H9 (cell line): ENCODE measurements at regions not wholly inside any gene's neighbourhood (a gene's known extent, or its start where the extent isn't known, plus 50 kb on each side); places are given as distances from the start of the nearest gene placed in this dataset.
A peak's percentile ranks its signal among the peaks of the same experiment; 100 is the strongest.

Experiments used
- DNase-seq: peaks from one replicate; pipeline ENCODE4 v3.0.0-alpha.2; 2017
- H2AFZ ChIP-seq: one replicate; pipeline ENCODE4 v1.6.1; 2013; ENCODE audit warnings: mild to moderate bottlenecking, low read length, control low read depth, moderate library complexity
- H2AK5ac ChIP-seq: 2 replicates; pipeline ENCODE4 v1.6.1; 2013; ENCODE audit warnings: low read length, control low read depth, mixed read lengths; ENCODE audit not compliant: insufficient read length
- H2BK120ac ChIP-seq: one replicate; pipeline ENCODE4 v1.6.1; 2013; ENCODE audit warnings: low read depth, mild to moderate bottlenecking, low read length, control low read depth, inconsistent platforms; ENCODE audit not compliant: poor library complexity, severe bottlenecking
- H2BK12ac ChIP-seq: 2 replicates; pipeline ENCODE4 v1.6.1; 2013; ENCODE audit warnings: low read length, control low read depth, mixed read lengths, low read depth; ENCODE audit not compliant: insufficient read length
- H2BK15ac ChIP-seq: 2 replicates; pipeline ENCODE4 v1.6.1; 2013; ENCODE audit warnings: low read depth, low read length, control low read depth
- H2BK20ac ChIP-seq: one replicate; pipeline ENCODE4 v1.6.1; 2013; ENCODE audit warnings: low read depth, mild to moderate bottlenecking, low read length, control low read depth, inconsistent platforms; ENCODE audit not compliant: poor library complexity, severe bottlenecking
- H2BK5ac ChIP-seq: 2 replicates; pipeline ENCODE4 v1.6.1; 2013; ENCODE audit warnings: low read length, control low read depth, mixed read lengths; ENCODE audit not compliant: insufficient read length
- H3K14ac ChIP-seq: 2 replicates; pipeline ENCODE4 v1.6.1; 2013; ENCODE audit warnings: low read length, control low read depth; ENCODE audit not compliant: insufficient read depth
- H3K18ac ChIP-seq: 2 replicates; pipeline ENCODE4 v1.6.1; 2013; ENCODE audit warnings: low read depth, mild to moderate bottlenecking, mixed read lengths, low read length, control low read depth; ENCODE audit not compliant: insufficient read length
- H3K23ac ChIP-seq: 2 replicates; pipeline ENCODE4 v1.6.1; 2013; ENCODE audit warnings: low read length, control low read depth, mixed read lengths, low read depth; ENCODE audit not compliant: insufficient read length
- H3K23me2 ChIP-seq: 2 replicates; pipeline ENCODE4 v1.6.1; 2013; ENCODE audit warnings: low read depth, mild to moderate bottlenecking, mixed read lengths, low read length, control low read depth; ENCODE audit not compliant: insufficient read length, poor library complexity, severe bottlenecking
- H3K27ac ChIP-seq: 2 replicates; pipeline ENCODE4 v1.5.1; 2013; ENCODE audit warnings: low read length, control low read depth, mixed read lengths, low read depth; ENCODE audit not compliant: insufficient read length
- H3K27me3 ChIP-seq: 2 replicates; pipeline ENCODE4 v1.6.1; 2013; ENCODE audit warnings: low read length, control low read depth, inconsistent platforms; ENCODE audit not compliant: insufficient read depth
- H3K4ac ChIP-seq: 2 replicates; pipeline ENCODE4 v1.6.1; 2013; ENCODE audit warnings: low read depth, mild to moderate bottlenecking, control low read depth, inconsistent platforms, low read length, moderate library complexity
- H3K4me1 ChIP-seq: 2 replicates; pipeline ENCODE4 v1.6.1; 2013; ENCODE audit warnings: low read length, control low read depth, inconsistent platforms; ENCODE audit not compliant: insufficient read depth
- H3K4me2 ChIP-seq: 2 replicates; pipeline ENCODE4 v1.6.1; 2013; ENCODE audit warnings: low read length, control low read depth, mixed read lengths; ENCODE audit not compliant: insufficient read length, insufficient read depth
- H3K56ac ChIP-seq: 2 replicates; pipeline ENCODE4 v1.6.1; 2013; ENCODE audit warnings: low read depth, mild to moderate bottlenecking, mixed read lengths, low read length, control low read depth; ENCODE audit not compliant: insufficient read length
- H3K79me1 ChIP-seq: 2 replicates; pipeline ENCODE4 v1.6.1; 2013; ENCODE audit warnings: low read depth, mild to moderate bottlenecking, moderate library complexity, low read length, control low read depth, inconsistent platforms; ENCODE audit not compliant: insufficient read depth, poor library complexity, severe bottlenecking
- H3K79me2 ChIP-seq: 2 replicates; pipeline ENCODE4 v1.6.1; 2013; ENCODE audit warnings: low read length, control low read depth, inconsistent platforms; ENCODE audit not compliant: insufficient read depth
- H3K9ac ChIP-seq: 2 replicates; pipeline ENCODE4 v1.6.1; 2013; ENCODE audit warnings: low read length, control low read depth, mixed read lengths; ENCODE audit not compliant: insufficient read length; ENCODE audit errors: extremely low read depth
- H3K9me3 ChIP-seq: one replicate; pipeline ENCODE4 v1.6.1; 2013; ENCODE audit warnings: low read depth, low read length, inconsistent platforms; ENCODE audit not compliant: control insufficient read depth
- H3T11ph ChIP-seq: one replicate; pipeline ENCODE4 v1.6.1; 2013; ENCODE audit warnings: mild to moderate bottlenecking, low read length, control low read depth, inconsistent platforms
- H4K20me1 ChIP-seq: one replicate; pipeline ENCODE4 v1.6.1; 2013; ENCODE audit not compliant: control insufficient read depth, insufficient read length, insufficient read depth
- H4K5ac ChIP-seq: 2 replicates; pipeline ENCODE4 v1.6.1; 2013; ENCODE audit warnings: low read depth, mild to moderate bottlenecking, mixed read lengths, low read length, control low read depth; ENCODE audit not compliant: insufficient read length
- H4K8ac ChIP-seq: replicated peaks from 2 replicates; pipeline ENCODE4 v1.6.1; 2013; ENCODE audit warnings: low read length, control low read depth, mixed read lengths, low read depth; ENCODE audit not compliant: insufficient read length
- H4K91ac ChIP-seq: 2 replicates; pipeline ENCODE4 v1.6.1; 2013; ENCODE audit warnings: low read depth, mild to moderate bottlenecking, moderate library complexity, mixed read lengths, low read length, control low read depth; ENCODE audit not compliant: insufficient read length
- H3K27ac Mint-ChIP-seq, 3 experiments: 2 replicates in 2 of 3; 3 replicates in 1 of 3; pipeline ENCODE4 v1.8.0; 2020 to 2021; ENCODE audit warnings: mixed read lengths in 3 of 3, mild to moderate bottlenecking in 1 of 3, moderate library complexity in 1 of 3
- H3K27me3 Mint-ChIP-seq: 2 replicates; pipeline ENCODE4 v1.8.0; 2021; ENCODE audit warnings: low read depth, mild to moderate bottlenecking, moderate library complexity, mixed read lengths
- H3K36me3 Mint-ChIP-seq, 3 experiments: 2 replicates in 2 of 3; 3 replicates in 1 of 3; pipeline ENCODE4 v1.8.0; 2020 to 2021; ENCODE audit warnings: low read depth in 3 of 3, mixed read lengths in 3 of 3; ENCODE audit not compliant: insufficient read depth in 1 of 3
- H3K4me1 Mint-ChIP-seq, 2 experiments: 2 replicates each; pipeline ENCODE4 v1.8.0; 2020; ENCODE audit warnings: mixed read lengths in 2 of 2
- H3K4me3 Mint-ChIP-seq, 2 experiments: 2 replicates in 1 of 2; 3 replicates in 1 of 2; pipeline ENCODE4 v1.8.0; 2020 to 2021; ENCODE audit warnings: mild to moderate bottlenecking in 2 of 2, mixed read lengths in 2 of 2, moderate library complexity in 1 of 2
- H3K9me3 Mint-ChIP-seq, 2 experiments: 2 replicates in 1 of 2; 3 replicates in 1 of 2; pipeline ENCODE4 v1.8.0; 2020; ENCODE audit warnings: mild to moderate bottlenecking in 2 of 2, mixed read lengths in 2 of 2, moderate library complexity in 1 of 2
- WGBS: extraction: QIAGEN DNeasy Blood & Tissue Kit; methylation state at CpG from one replicate; pipeline ENCODE4 v1.1.7; 2013; ENCODE audit warnings: missing lambda C conversion rate, low lambda C conversion rate, mixed read lengths; ENCODE audit not compliant: insufficient read length; ENCODE audit errors: extremely low coverage; 5-methylcytosine and 5-hydroxymethylcytosine counted together
- TF ChIP-seq, protein P1 (sequence below): fragments of 200-600 bp; sonication (generic); conservative IDR thresholded peaks from 3 replicates; pipeline ENCODE4 v1.8.0; 2021; ENCODE audit warnings: antibody characterized with exemption, mild to moderate bottlenecking

GRCh38 chr3:30167541-30168011 is 438.8 kb upstream of the TGFBR2 start:
- peak overlapping the region in 2 of 3 experiments; percentile 33 to 69; a peak in 1 of 7 replicates for H3K27ac Mint-ChIP-seq
- no peak overlapping the region for H3K23ac ChIP-seq
- TF ChIP-seq, protein P1, sequence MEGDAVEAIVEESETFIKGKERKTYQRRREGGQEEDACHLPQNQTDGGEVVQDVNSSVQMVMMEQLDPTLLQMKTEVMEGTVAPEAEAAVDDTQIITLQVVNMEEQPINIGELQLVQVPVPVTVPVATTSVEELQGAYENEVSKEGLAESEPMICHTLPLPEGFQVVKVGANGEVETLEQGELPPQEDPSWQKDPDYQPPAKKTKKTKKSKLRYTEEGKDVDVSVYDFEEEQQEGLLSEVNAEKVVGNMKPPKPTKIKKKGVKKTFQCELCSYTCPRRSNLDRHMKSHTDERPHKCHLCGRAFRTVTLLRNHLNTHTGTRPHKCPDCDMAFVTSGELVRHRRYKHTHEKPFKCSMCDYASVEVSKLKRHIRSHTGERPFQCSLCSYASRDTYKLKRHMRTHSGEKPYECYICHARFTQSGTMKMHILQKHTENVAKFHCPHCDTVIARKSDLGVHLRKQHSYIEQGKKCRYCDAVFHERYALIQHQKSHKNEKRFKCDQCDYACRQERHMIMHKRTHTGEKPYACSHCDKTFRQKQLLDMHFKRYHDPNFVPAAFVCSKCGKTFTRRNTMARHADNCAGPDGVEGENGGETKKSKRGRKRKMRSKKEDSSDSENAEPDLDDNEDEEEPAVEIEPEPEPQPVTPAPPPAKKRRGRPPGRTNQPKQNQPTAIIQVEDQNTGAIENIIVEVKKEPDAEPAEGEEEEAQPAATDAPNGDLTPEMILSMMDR = no peak
- no peaks in the 10 kb centered on the region for H3K9me3 ChIP-seq
- H2BK15ac ChIP-seq = no peak overlapping the region
- H3K79me1 ChIP-seq = no peaks in the 10 kb centered on the region
- no peak overlapping the region for H4K8ac ChIP-seq
- H2BK120ac ChIP-seq = no peak overlapping the region
- no peak overlapping the region for H3K4me3 Mint-ChIP-seq
- no peaks in the 10 kb centered on the region for H3K79me2 ChIP-seq
- H2BK12ac ChIP-seq = no peak overlapping the region
- H4K20me1 ChIP-seq = no peaks in the 10 kb centered on the region
- H3K27me3 Mint-ChIP-seq = 0 out of 2 replicates have a peak, but pooled peaks cover 1% of the 10 kb centered on the region
- H3K27me3 ChIP-seq = no peaks in the 10 kb centered on the region
- no peak overlapping the region for H3K9ac ChIP-seq
- DNase-seq = no peak
- 0 out of 5 replicates have a peak, but pooled peaks cover 0 to 2% of the 10 kb centered on the region in 2 experiments for H3K9me3 Mint-ChIP-seq
- H3K14ac ChIP-seq = no peak overlapping the region
- no peak overlapping the region for H2BK20ac ChIP-seq
- WGBS = no CpG with 5 or more reads among the region's 3 CpGs
- H3K4me1 Mint-ChIP-seq = peaks cover 7 to 8% of the 10 kb centered on the region in 2 experiments
- H2AFZ ChIP-seq = no peak overlapping the region
- no peak overlapping the region for H3K4ac ChIP-seq
- no peak overlapping the region for H3T11ph ChIP-seq
- H3K23me2 ChIP-seq = no peaks in the 10 kb centered on the region
- no peak overlapping the region for H4K5ac ChIP-seq
- no peak overlapping the region for H3K18ac ChIP-seq
- no peaks in the 10 kb centered on the region; the same call in 1 of the 2 replicates for H3K4me1 ChIP-seq
- no peak overlapping the region for H3K56ac ChIP-seq
- no peak overlapping the region for H3K27ac ChIP-seq
- H2BK5ac ChIP-seq = no peak overlapping the region
- no peak overlapping the region for H3K4me2 ChIP-seq
- H4K91ac ChIP-seq = no peak overlapping the region
- H2AK5ac ChIP-seq = no peak overlapping the region
- H3K36me3 Mint-ChIP-seq = no peaks in the 10 kb centered on the region
